GM21526 (cell line): ENCODE measurements at regions not wholly inside any gene's neighbourhood (a gene's known extent, or its start where the extent isn't known, plus 50 kb on each side); places are given as distances from the start of the nearest gene placed in this dataset.
"Not testable (repeated sequence)": the region's sequence is repeated elsewhere in the genome, so short reads cannot be mapped to it uniquely, and the experiment has no call there.

Experiments
- ATAC-seq: cut with Tn5 transposase; IDR thresholded peaks from one replicate; pipeline ENCODE4 v1.9.1; 2021; ENCODE audit warnings: moderate library complexity; ENCODE audit not compliant: unreplicated experiment, low FRiP score

DNA sequence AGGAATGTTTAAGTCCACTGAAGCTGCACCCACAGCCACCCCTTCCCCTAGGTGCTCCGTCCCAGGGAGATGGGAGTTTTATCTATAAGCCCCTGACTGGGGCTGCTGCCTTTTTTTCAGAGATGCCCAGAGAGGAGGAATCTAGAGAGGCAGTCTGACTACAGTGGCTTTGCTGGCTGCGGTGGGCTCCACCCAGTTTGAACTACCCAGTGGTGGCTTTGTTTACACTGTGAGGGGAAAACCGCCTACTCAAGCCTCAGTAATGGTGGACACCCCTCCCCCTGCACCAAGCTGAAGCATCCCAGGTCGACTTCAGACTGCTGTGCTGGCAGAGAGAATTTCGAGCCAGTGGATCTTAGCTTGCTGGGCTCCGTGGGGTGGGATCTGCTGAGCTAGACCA, 298.0 kb downstream of the PLK2 start:
- not testable (repeated sequence) for ATAC-seq

DNA sequence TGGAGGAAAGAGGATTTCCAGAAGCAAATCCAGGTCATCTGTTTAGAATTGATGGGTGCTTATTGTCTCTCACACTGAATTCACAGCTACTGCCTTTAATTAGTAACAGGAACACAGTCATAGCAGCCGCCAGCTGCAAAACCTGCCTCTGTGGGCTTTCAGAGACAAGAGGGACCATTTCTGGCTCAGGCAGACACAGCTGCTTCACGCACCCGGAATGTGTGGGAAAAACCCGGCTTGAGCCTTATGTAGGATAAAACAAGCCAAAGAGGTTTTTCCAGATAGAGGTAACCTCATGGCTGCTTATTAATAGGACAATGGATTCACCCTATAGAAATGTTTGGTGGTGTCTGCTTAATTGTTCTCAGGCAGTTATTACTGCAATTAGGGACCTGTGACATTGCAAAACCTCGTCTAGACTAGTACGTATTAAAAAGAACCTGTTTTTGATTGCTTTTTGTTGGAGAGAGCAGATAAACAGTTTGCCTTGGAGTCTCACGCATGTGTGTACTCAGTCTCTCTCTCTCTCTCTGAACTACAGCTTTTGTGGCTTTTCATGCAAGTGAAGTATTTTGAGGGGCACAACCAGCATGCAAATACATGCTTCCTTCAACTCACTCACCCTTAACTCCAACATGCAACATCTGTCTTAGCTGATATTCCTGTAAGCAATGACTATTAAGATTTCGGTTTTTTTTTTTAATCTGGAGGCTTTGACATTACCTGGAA, 302.7 kb downstream of the PLK2 start:
- ATAC-seq: peak; percentile 76

DNA sequence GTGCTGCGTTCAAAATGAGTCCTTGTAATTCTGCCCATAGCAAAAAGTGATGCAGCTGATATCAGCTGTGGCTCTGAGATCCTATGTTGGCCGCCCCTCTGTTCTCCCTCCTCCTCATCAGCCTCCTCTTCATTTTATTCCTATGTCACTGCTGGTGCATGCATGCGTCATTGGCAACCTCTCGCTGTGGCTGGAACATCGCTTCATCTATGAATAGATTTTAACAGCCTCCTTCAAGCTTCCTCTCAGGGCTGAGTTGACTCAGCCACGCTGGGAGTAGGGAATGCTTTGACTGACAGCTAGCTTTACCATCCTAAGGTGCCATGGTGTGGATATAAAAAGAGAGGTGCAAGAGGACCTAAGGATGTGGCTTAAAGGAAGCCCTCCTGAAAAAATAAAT, 303.5 kb downstream of the PLK2 start:
- ATAC-seq: no peak

DNA sequence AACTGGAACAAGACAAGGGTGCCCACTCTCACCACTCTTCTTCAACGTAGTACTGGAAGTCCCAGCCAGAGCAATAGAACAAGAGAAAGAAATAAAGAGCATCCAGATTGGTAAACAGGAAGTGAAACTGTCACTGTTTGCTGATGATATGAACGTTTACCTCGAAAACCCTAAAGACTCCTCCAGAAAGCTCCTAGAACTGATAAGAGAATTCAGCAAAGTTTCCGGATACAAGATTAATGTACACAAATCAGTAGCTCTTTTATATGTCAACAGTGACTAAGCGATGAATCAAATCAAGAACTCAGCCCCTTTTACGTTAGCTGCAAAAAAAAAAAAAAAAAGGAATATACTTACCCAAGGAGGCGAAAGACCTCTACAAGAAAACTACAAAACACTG, 306.6 kb downstream of the PLK2 start:
- ATAC-seq: no peak

DNA sequence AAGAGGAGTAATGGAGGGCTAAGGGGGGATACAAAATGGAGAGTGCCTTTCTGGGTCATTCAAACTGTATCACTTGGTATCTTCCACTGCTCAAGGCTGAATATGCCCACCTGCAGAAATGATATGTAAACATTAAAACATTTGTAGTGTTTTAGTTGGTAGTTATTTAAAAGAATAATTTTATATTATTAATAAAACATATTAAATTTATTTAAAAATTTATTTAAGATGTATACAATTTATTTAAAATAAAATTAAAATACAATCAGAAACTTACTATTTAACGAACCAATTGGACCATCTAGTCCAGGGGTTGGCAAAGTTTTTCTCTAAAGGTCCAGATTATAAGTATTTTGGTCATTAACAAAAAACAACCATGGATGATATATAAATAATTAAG, 308.5 kb downstream of the PLK2 start:
- ATAC-seq: no peak

DNA sequence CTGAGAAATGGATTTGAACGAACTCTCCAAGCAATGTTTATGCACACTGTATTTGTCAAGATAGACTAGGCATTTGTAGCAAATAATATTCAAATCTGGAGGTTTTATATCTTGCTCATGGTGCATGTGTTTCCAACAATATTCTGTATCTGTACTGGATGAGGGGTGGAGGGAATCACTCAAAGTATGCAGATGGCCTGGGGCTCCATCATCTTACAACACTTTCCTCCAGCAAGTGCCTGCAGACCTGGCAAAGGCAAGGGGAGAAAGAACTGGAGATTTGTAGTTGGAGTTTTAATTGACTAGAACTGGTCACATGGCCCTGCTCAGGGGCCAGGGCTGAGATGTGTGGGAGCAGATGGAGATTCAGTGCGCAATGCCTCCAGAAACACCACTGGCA, 309.0 kb downstream of the PLK2 start:
- ATAC-seq: no peak

DNA sequence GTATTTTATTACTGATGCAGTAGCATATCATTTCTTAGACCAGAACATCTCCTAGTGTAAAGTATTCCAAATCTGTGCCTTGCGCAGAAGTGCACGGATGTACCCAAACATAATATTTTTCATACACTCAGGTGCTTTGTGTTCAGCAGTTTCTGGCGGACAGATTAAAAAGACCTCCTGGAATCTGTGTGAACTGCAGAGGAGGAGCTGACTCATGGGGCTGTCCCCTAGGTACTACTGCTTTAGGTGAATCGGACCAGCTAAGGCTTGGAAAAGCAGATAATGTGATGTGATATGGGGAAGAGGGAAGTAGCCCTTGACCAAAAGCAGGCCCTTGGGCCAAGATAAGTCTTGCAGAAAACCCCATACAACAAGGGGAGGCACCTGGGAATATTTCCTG, 310.1 kb downstream of the PLK2 start:
- no peak for ATAC-seq

DNA sequence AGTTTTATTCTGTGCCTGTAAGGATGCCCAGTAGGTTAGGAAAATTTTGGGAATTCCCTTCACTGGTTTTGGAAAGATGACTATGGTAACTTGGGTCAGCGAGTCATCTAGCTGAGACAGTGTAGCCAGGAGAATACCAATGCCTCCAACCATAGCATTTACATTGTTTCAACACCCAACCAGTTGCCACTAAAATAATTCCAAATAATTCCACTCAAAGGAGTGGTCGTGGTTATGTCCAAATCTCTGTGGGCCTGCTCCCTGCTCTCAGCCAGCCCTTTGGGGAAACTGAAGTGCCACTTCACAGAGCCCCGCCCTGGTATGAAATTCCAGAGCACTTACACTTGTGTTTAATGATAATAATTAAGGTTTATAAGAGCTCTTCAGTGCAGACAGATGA, 310.5 kb downstream of the PLK2 start:
- ATAC-seq: no peak

DNA sequence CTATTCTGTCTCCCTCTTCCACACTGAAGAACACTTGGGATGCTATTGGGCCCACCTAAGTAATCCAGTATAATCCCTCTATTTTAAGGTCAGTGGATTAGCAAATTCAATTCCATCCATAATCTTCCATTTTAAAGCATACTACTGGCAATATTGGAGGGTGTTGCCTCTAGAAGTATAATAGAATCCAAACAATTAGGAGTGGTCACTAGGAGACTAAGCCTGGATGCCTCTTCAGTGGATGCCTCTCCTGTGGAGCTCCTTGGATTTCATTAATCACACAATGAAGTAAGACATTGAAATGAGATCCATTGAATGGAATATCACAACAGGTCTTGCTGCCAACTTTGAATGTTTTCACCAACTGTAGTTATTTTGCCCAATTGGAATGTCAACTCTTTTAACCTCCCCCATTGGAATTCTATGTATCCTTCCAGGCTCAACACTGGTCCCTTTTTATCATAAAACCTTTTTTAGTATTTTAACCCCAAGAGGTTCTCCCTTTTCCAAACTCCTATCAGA, 311.6 kb downstream of the PLK2 start:
- ATAC-seq: no peak

DNA sequence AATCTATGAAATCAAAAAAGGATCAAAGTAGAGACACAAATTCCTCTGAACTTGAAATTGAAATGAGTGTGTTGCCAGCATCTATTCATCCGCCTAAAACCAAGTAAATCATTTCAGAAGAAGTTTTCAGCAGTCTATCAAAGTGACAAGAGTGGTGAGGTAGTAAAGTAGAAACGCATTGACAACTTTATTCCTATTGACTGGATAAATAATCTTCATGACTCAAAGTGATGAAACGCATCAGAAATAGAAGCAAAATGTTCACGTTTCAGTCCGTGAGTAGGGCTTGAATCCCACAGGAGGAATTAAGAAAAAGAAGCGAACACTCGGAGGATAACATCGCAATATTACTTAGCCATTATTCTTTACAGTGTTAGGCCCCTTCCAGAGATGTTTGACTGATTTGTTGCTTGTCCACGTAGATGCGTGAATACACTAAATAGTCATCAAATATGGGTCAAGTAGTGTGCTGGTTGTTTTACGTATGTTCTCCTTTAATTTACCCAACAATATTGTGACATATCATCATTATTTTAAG, 314.4 kb downstream of the PLK2 start:
- ATAC-seq: no peak

DNA sequence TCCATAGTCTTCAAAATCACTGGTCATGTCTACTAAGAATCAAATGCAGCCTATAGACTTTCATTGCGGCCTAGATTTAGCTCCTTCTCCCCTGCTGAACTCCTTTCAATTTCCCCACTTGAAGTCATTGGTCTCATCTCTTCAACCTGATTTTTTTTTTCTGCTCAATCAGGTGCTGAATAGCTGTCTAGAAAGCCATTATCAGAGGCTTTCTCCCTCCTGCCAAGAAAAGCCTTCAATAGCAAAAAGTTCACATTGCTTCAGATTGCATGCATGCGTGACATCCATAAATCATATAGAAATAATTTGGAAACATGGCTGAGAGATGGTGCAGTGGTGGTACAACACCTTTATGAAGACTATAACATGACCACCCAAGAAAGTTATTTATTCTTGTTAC, 316.2 kb downstream of the PLK2 start:
- ATAC-seq: no peak

DNA sequence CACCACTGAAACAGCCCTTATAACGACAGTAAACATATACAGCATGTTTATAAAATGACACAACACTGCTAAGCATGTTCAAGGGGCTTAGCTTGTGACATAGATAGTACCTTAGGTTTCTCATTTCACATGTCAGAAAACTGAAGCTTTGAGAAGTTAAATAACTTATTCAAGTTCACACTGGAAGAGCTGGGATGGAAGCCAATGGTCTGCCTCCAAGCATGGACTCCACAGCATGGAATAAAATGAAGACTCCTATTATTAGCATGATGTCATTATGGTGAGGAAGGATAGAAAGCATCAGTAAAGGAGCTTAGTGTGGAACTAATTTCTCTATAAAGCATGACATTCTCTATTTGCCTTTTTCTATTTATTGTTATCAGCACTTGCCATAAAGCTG, 316.7 kb downstream of the PLK2 start:
- no peak for ATAC-seq

DNA sequence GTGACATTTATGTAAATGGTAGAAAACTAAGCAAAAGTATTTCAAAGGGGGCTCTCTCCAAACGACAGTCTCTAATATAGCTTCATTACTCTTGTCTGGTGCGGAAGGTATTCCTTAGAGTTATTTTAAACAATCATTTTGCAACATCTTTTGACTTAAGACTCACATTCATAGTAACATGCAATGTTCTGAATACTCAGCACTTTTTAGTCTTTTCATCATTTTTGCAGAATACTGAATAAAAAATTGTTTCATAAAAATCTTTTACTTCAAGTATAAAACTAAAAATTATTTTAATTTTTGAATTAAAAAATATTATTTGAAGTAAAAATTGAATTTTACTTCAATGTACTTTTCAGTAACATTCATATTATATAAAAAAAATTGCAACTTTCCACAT, 321.1 kb downstream of the PLK2 start:
- ATAC-seq: no peak

DNA sequence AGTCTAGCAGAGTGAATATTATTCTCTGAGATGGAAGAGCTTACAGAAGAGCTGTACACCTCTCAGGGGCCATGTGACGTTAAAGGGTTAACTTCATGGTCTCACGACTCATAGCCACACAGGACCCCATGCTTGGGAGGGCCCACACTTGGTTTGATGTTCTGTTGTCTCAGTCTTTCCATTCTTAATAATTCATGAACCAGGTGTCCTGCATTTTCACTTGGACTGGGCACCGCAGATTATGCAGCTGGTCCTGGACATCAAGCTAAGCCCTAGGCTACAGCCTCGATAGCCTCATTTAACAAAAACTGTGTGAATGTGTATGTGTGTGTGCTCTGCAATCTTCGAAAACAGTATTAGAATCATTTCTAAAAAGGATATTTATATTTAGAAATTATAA, 323.5 kb downstream of the PLK2 start:
- no peak for ATAC-seq

DNA sequence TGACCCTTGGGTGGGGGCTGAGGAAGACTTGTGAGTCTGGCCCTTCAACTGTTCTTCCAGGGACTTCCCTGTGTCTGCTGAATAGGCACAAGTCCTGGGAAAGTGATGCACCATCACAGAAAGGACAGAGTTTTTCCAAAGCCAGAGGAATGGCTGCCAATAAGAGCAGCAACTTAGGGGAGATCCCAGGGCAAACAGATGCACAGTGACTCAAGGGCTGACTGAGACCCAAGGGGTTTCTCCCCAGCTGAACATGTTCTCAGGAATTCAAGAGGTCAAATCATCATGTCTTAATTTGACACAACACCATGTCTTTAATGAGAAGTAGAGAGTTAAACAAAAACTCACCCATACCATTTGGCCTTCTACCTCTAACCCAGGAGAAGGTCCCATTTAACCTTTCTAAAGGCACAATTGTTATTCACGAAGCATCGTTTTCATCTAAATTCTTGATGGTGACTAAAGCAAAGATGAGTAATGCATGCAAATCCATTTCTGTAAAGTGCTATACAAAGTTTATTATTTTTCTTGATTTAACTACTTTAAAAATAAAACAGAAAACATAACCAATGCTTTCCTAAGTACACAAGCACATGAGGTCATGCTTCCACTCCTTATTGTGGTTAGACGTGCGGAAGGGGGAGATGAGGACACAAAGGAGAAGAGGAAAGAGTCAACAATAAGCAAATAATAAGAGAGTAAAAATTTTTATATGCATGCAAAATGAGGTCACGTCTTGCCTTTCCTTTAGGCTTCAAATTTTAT, 324.1 kb downstream of the PLK2 start:
- no peak for ATAC-seq

DNA sequence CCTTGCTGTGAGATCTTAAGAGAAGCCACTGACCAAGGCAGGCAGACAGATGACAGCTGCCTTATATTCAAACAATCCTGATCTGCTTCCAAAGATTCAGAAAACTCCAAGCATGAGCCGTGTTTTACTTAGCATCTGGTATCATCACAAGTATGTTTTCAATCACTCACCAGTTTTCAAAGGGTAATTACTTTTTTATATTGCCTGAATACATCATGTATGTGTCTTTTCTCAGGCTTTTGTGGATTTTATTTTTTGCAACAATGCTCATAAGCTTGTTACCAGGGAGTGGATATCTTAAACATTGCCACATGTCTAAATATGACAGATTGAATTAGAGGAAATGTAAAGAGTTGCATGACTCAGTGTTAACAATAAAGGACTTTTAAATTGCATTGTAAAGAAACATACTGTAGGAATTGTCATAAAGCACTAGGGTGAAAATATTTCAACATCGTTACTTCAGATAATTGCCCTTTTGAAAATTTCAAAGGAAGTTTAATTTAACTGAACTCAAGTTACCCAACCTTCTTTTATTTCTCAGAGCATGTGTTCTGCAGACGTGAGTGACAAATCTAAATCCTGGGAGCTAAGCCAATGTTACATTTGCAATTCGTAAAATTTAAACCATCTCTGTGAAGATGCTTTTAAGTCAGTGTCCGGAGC, 326.1 kb downstream of the PLK2 start:
- ATAC-seq: no peak

DNA sequence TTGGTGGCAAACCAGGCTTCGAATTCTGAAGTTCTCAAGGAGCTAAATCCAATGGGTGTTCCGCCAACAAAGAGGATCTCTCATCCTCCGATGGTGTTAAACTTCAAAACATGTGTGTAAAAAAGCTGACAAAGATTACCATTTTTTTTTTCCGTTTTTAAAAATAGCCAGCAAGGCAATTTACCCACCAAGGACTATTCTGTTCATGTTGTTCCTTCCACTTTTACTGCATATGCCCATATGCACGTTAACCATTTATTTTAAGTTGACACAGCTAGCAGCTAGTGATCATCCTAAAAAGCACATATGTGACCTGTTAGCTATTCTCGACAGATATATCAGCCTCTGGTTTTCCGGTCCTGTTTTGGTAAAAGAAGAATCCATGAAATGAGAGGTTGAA, 326.7 kb downstream of the PLK2 start:
- no peak for ATAC-seq

DNA sequence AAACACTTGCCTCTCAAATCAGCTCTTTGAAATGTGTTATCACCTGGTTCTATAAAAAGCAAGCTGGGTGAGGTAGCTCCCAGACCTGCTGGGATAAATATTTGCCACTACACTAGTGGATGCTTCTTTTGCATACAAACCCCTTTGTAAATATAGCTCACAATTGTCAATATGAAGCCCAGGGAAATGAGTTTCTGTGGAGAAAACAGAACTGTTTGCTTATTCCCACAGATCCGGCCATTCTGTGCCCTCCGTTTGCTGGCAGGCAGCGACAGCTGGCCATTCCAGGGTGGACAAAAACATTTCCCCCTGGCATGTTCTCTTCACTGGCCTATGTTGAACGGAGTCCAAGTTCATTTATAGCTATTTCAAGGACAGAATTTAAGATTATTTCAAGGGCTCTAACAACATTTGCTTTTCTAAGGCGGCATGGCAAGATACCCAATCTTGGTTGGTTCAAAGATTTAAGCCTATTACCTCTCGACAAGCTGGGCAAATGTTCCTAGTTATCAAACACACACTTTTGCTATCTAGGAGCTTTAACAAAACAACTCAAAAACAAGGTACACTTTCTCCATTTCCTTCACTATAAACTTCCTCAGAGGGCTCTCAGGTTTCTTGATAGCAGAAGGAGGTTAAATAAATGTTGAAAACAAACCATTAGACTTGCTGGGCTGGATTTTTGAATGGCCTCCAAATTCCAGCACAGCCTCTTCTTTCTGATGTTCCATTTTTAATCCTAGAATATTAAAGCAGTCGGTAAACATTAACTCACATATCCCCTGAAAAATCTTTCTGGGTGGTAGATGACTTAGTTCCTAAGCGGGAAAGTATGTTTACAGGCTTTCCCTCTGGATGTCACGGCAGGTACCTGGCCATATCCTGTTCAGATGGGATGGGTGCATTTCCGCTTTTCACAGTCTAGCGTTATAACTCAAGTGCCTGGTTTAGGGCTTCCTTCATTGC, 332.3 kb downstream of the PLK2 start:
- ATAC-seq: no peak

DNA sequence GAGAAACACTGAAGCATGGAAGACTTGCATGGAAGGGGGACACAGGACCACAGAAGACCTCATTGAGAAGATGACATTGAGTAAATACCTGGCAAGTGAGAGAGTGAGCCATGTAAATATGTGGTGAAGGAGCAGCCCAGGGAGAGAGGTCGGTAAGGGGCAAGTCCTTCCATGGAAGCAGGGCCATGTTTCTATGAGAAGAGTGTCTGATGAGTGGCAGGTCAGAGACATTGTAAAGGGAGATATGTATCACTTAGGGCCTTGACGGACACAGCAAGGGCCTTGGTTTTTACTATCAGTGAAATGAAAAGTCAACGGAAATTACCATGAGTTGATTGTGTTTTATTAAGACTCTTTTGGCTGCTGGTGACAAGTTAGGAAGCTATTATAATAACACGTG, 336.4 kb downstream of the PLK2 start:
- no peak for ATAC-seq

DNA sequence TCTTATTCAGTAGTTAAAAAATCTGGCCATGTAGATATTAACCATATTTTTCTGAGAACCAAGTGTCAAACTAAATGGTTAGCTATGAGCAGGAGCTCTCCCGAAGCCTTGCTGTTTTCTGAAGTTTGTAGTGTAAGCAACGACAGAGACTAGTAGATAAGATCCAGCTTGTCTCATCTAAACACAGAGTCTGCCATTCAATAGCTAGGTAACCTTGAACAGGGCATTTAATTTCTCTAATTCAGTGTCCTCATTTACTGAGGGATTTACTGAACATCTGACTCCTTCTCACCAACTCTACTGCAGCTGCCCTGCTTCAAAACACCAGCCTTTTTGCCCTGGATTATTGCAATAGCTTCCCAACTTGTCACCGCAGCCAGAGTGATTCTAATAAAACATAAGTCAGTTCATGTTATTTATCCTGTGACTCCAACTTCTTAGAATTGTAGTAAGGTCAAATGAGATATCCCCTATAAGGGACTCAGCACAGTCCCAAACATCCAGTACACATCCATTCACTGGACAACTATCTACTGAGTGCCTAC, 337.0 kb downstream of the PLK2 start:
- ATAC-seq: no peak
